ENCODE measurements at regions not wholly inside any gene's neighbourhood (a gene's known extent, or its start where the extent isn't known, plus 50 kb on each side); places are given as distances from the start of the nearest gene placed in this dataset.

DNA sequence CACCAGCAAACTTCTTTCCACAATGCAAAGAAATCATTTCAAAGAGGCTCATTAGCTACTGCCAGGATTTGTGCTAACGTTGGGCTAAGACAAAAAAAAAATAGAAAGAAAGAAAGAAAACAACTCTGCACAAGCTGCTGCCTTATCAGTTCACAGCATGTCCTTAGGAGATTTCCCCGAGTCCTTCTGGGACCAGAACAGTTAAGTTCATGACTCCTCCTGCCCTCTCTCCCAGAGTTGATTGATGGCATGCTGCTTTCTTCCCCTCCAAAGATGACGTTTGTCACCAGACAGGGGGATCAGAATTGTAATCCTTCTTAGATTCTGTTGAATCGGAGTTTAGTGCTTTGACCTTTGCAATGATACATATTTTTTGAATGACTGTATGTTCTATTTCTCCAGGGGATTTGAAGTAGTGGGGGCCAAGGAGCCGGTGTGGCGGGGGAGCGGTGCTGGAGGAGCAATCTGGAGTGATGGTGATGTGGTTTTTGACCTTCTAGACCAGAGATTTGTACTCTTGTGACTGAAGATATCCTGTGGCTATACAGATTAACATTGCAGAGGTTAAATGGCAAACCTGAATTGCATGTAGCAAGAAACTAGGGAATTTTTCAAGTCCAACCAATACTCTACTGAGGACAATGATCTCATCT lies 409.2 kb upstream of the TMPO start:
- no peak overlapping the region for H3K27ac Mint-ChIP-seq
- DNase-seq (no peak), ATAC-seq (no peak)
- H3K27me3 Mint-ChIP-seq = peaks cover 23% of the 10 kb centered on the region
- no peak overlapping the region for H3K4me3 Mint-ChIP-seq
- no peaks in the 10 kb centered on the region for H3K9me3 ChIP-seq (ENCODE audit: control insufficient read depth, low read length, poor library complexity, severe bottlenecking)
- no peaks in the 10 kb centered on the region for H3K4me1 Mint-ChIP-seq
- no peaks in the 10 kb centered on the region for H3K36me3 Mint-ChIP-seq (ENCODE audit: low read depth)

DNA sequence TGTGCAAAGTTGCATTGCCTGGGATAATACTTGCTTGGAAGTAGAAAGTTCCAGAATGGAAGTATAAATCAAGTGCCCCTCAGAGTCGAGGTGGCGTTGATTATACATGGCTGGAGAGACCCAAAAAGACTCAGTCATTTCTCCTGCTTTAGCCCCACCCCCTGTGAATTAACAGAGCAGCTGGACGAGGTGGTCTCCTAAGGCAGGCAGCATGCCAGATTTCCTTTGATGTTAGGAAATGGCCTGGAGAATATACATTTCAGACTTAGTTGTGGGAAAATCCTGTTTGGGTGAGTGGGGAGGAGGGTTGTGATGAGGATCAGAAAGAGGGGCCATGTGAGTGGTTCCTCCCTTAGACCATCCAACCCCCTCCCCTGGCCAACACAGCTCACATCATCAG lies 406.1 kb upstream of the TMPO start:
- Mint-ChIP-seq H3K36me3 (ENCODE audit: low read depth) (no peaks in the 10 kb centered on the region), H3K4me1 (no peaks in the 10 kb centered on the region), H3K27ac (no peak overlapping the region), H3K27me3 (peaks cover 21% of the 10 kb centered on the region), H3K4me3 (no peak overlapping the region)
- DNase-seq (no peak), ATAC-seq (no peak)
- H3K9me3 ChIP-seq (ENCODE audit: control insufficient read depth, low read length, poor library complexity, severe bottlenecking) = no peaks in the 10 kb centered on the region

DNA sequence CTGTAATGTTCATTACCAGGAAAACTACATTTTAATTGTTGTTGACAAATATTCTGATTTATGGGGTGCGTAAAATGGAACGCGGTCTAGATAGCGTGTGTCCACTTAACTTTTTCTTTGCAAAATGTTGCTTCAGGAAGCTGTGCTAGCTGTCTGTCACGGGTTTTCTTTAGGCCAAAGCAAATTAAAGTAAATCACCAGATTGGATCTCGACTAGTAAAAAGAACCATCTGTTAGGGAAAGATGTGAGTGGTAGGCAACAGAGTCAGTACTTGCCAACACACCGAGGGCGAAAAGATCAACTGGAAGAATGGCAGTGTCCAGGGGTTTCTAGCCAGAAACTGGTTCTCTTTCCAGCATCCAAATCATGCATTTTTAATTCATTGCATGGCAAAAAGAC lies 404.9 kb upstream of the TMPO start:
- H3K9me3 ChIP-seq (ENCODE audit: control insufficient read depth, low read length, poor library complexity, severe bottlenecking) = no peaks in the 10 kb centered on the region
- no peak for DNase-seq
- no peak overlapping the region for H3K27ac Mint-ChIP-seq
- H3K4me1 Mint-ChIP-seq = no peaks in the 10 kb centered on the region
- H3K27me3 Mint-ChIP-seq = peaks cover 17% of the 10 kb centered on the region
- H3K4me3 Mint-ChIP-seq = no peak overlapping the region
- no peak for ATAC-seq
- H3K36me3 Mint-ChIP-seq (ENCODE audit: low read depth) = no peaks in the 10 kb centered on the region

DNA sequence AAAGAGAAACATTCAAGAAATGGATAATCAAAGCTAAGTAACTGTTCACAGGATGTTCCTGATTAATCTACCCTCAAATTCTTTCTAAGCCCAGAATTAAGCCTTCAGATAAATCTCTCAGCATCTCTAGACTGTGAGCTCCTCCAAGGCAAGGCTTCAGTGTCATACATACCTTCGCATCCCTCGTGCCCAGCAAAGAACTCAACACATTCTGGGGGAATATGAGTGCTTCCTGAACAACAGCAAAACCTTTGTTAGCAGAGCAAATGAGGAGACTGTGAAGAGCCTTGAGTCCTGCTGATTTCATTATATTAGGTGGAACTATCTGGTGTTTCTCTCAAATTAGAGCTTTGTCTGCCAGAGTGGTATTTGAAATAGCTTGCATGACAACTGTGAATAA lies 401.8 kb upstream of the TMPO start:
- DNase-seq (no peak), ATAC-seq (no peak)
- no peaks in the 10 kb centered on the region for H3K36me3 Mint-ChIP-seq (ENCODE audit: low read depth)
- H3K4me1 Mint-ChIP-seq = no peaks in the 10 kb centered on the region
- H3K4me3 Mint-ChIP-seq = no peak overlapping the region
- H3K27me3 Mint-ChIP-seq = peaks cover 24% of the 10 kb centered on the region
- no peak overlapping the region for H3K27ac Mint-ChIP-seq
- no peaks in the 10 kb centered on the region for H3K9me3 ChIP-seq (ENCODE audit: control insufficient read depth, low read length, poor library complexity, severe bottlenecking)

DNA sequence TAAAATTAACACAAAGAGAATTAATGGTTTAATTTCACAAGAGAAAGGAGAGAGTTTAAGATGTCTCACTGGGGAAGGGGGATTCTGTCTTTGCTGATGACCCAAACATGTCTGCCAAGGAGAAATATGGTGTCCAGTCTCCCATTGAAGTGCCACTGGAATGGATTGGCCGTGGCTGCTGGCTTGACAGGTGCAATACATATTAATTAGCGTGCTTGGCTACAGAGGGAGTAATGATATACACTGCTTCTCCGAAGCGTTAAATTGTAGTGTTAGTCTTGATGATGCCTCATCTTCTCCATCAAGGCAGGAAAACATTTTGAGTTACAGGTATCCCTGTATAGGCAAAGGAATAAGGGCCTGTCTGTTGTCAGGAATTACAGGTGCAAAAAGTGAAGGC lies 393.4 kb upstream of the TMPO start:
- H3K9me3 ChIP-seq (ENCODE audit: control insufficient read depth, low read length, poor library complexity, severe bottlenecking) = no peaks in the 10 kb centered on the region
- H3K36me3 Mint-ChIP-seq (ENCODE audit: low read depth) = no peaks in the 10 kb centered on the region
- DNase-seq (no peak), ATAC-seq (no peak)
- peaks cover 20% of the 10 kb centered on the region for H3K27me3 Mint-ChIP-seq
- no peak overlapping the region for H3K4me3 Mint-ChIP-seq
- no peak overlapping the region for H3K27ac Mint-ChIP-seq
- H3K4me1 Mint-ChIP-seq = no peaks in the 10 kb centered on the region

DNA sequence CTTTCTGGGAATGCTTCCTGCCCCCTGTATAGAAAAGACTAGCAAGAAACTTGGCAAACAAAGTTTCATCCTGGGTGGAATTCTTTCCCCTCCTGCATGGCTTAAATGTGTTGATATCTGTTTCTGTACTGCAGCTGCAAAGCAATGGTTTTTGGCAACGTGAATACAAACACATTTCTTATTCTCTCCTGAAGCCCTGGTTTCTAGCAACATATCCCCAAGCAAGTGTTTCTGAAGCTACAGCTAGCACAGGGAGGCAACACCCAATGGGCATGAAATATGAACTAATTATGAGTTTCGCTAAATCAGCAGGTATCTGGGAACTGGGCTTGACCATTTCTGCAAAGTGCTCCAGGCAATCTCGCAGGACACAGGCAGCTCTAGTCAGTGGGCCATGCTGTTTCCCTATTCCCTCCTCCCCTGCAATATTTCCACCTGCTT lies 392.3 kb upstream of the TMPO start:
- Mint-ChIP-seq H3K27ac (no peak overlapping the region), H3K4me1 (no peaks in the 10 kb centered on the region), H3K4me3 (no peak overlapping the region), H3K27me3 (peaks cover 28% of the 10 kb centered on the region), H3K36me3 (ENCODE audit: low read depth) (no peaks in the 10 kb centered on the region)
- ATAC-seq (no peak), DNase-seq (no peak)
- H3K9me3 ChIP-seq (ENCODE audit: control insufficient read depth, low read length, poor library complexity, severe bottlenecking) = no peaks in the 10 kb centered on the region

- DNase-seq = no peak
- no peaks in the 10 kb centered on the region for H3K4me1 Mint-ChIP-seq
- no peak overlapping the region for H3K4me3 Mint-ChIP-seq
- no peak overlapping the region for H3K27ac Mint-ChIP-seq
- H3K9me3 ChIP-seq (ENCODE audit: control insufficient read depth, low read length, poor library complexity, severe bottlenecking) = no peaks in the 10 kb centered on the region
- no peaks in the 10 kb centered on the region for H3K36me3 Mint-ChIP-seq (ENCODE audit: low read depth)
- peaks cover 39% of the 10 kb centered on the region for H3K27me3 Mint-ChIP-seq
- no peak for ATAC-seq
Measured at GRCh38 chr12:98126637-98127335, 388.6 kb upstream of the TMPO start.

DNA sequence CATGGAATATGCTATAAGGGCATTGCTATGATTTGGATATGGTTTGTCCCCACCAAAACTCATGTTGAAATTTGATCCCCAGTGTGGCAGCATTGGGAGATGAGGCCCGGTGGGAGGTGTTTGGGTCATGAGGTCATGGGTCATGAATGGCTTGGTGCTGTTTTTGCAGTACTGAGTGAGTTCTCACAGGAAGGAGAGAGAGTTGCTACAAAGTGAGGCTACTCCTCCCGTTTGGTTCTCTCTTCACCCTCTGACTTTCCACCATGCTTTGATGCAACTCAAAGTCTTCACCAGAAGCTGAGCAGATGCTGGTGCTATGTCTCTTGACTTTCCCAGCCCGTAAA lies 388.1 kb upstream of the TMPO start:
- ATAC-seq (no peak), DNase-seq (no peak)
- H3K36me3 Mint-ChIP-seq (ENCODE audit: low read depth) = no peaks in the 10 kb centered on the region
- peaks cover 39% of the 10 kb centered on the region for H3K27me3 Mint-ChIP-seq
- no peaks in the 10 kb centered on the region for H3K9me3 ChIP-seq (ENCODE audit: control insufficient read depth, low read length, poor library complexity, severe bottlenecking)
- no peaks in the 10 kb centered on the region for H3K4me1 Mint-ChIP-seq
- H3K4me3 Mint-ChIP-seq = no peak overlapping the region
- no peak overlapping the region for H3K27ac Mint-ChIP-seq

DNA sequence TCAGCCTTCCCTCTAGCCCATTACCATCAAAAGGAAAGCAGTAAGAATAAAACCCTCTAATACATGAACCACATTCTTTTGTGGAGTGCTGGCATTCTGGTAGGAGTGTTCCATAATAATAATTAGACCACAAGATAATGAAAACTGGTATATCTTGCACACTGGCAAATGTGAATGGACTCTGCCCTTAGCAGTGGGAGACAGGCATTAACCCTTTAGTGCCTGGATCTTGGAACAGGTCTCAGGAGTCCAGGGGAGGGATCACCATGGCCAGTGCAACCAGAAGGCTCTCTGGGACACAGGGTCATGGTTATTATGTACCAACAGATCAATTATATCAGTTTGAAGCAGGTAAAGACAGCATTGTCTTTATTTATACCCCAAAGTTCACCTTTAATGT lies 387.5 kb upstream of the TMPO start:
- no peaks in the 10 kb centered on the region for H3K9me3 ChIP-seq (ENCODE audit: control insufficient read depth, low read length, poor library complexity, severe bottlenecking)
- Mint-ChIP-seq H3K27ac (no peak overlapping the region), H3K27me3 (peaks cover 39% of the 10 kb centered on the region), H3K4me1 (no peaks in the 10 kb centered on the region), H3K36me3 (ENCODE audit: low read depth) (no peaks in the 10 kb centered on the region), H3K4me3 (no peak overlapping the region)
- DNase-seq (no peak), ATAC-seq (no peak)

GRCh38 chr12:98136544-98136943 lies 378.8 kb upstream of the TMPO start:
- Mint-ChIP-seq H3K27me3 (peaks cover 6% of the 10 kb centered on the region), H3K4me3 (no peak overlapping the region), H3K27ac (no peak overlapping the region), H3K4me1 (no peaks in the 10 kb centered on the region), H3K36me3 (ENCODE audit: low read depth) (no peaks in the 10 kb centered on the region)
- no peak for DNase-seq
- H3K9me3 ChIP-seq (ENCODE audit: control insufficient read depth, low read length, poor library complexity, severe bottlenecking) = no peaks in the 10 kb centered on the region
- ATAC-seq = no peak

DNA sequence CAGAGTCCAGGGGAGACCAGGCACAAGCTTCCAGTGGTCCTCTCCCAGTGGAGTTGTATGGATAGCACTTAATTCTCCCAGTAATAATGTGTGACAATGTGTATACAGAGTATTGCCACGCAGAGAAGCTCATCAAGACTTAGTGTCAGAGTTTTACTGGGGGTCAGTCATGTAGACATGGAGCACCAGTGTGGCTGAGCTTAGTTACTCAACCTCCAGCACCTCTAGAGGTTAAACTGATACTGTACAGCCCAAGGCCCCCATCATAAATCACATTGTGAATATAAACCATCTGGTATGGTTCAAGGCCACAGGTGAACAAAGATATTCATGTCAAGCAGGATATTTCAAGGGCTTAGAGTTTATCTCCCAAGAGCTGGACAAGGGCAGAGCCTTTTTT lies 378.1 kb upstream of the TMPO start:
- Mint-ChIP-seq H3K4me1 (no peaks in the 10 kb centered on the region), H3K27ac (no peak overlapping the region), H3K27me3 (peaks cover 6% of the 10 kb centered on the region), H3K4me3 (no peak overlapping the region), H3K36me3 (ENCODE audit: low read depth) (no peaks in the 10 kb centered on the region)
- no peaks in the 10 kb centered on the region for H3K9me3 ChIP-seq (ENCODE audit: control insufficient read depth, low read length, poor library complexity, severe bottlenecking)
- ATAC-seq = no peak
- DNase-seq = no peak

DNA sequence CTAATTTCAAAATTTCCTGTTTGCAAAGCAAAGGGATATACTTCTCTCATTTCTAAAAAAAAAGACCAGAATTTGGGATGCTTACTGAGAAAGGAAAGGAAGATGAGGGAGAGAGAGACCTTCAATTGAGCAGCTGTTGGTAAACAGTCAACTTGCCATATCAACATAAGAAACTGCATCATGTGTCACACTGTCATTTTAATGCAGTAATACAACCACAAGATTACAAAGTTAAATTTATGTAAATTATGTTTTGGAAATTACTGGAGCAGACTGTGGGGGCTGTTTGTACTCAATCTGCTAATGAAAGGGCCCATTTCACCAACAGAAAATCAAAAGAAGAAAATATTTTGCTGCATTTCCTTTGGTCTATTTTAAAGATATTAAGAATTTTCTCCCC lies 370.4 kb upstream of the TMPO start:
- H3K27me3 Mint-ChIP-seq = no peaks in the 10 kb centered on the region
- H3K4me1 Mint-ChIP-seq = no peaks in the 10 kb centered on the region
- H3K9me3 ChIP-seq (ENCODE audit: control insufficient read depth, low read length, poor library complexity, severe bottlenecking) = no peaks in the 10 kb centered on the region
- no peaks in the 10 kb centered on the region for H3K36me3 Mint-ChIP-seq (ENCODE audit: low read depth)
- H3K27ac Mint-ChIP-seq = no peak overlapping the region
- ATAC-seq (no peak), DNase-seq (no peak)
- H3K4me3 Mint-ChIP-seq = no peak overlapping the region

DNA sequence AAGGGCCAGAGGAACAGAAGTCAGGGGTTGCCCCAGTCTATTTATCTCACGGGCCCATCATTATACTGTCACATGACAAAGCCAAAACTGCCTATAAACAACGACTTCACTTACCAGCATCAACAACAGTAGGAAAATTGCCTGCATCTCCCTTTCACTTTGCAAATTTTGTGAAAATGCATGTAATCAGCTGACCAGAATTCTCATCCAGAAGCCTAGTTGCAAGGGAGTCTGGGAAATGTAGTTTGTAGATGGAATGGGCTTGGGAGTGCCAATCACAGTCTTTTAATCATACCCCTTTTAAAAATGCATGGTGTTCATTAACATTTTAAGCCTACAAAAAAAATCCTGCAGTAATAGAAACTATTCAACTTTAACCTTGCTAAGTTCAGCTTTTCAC lies 369.3 kb upstream of the TMPO start:
- no peak overlapping the region for H3K4me3 Mint-ChIP-seq
- no peak for ATAC-seq

DNA sequence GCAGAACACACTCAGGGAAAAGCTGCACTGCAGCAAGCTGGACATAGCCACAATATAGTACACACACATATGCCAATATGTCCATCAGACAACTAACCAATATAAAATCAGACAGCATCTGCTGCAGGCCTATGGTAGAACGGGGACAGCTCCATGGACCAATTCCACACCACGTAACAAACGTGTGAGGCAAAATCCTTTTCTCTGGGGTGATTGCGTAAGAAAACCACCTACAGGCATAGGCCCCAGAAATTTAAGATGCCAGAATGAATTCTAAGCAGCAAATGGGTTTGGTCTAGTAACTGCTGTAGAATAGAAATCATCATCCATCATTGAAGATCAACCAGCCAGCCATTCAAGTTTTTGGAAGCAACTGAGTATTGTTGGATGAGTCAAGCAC lies 368.9 kb upstream of the TMPO start:
- ATAC-seq = no peak
- H3K9me3 ChIP-seq (ENCODE audit: control insufficient read depth, low read length, poor library complexity, severe bottlenecking) = no peaks in the 10 kb centered on the region
- H3K4me3 Mint-ChIP-seq = no peak overlapping the region
- peaks cover 2% of the 10 kb centered on the region for H3K4me1 Mint-ChIP-seq
- H3K27me3 Mint-ChIP-seq = no peaks in the 10 kb centered on the region
- H3K27ac Mint-ChIP-seq = no peak overlapping the region
- no peak for DNase-seq
- no peaks in the 10 kb centered on the region for H3K36me3 Mint-ChIP-seq (ENCODE audit: low read depth)

More for the DNA sequence above, 369.3 kb upstream of the TMPO start:
- Mint-ChIP-seq H3K27me3 (no peaks in the 10 kb centered on the region), H3K36me3 (ENCODE audit: low read depth) (no peaks in the 10 kb centered on the region), H3K4me1 (peaks cover 2% of the 10 kb centered on the region), H3K27ac (no peak overlapping the region)
- H3K9me3 ChIP-seq (ENCODE audit: control insufficient read depth, low read length, poor library complexity, severe bottlenecking) = no peaks in the 10 kb centered on the region
- DNase-seq = no peak

Measured in T-helper 17 cell (primary cell).